GM12892 (cell line): ENCODE measurements at regions not wholly inside any gene's neighbourhood (a gene's known extent, or its start where the extent isn't known, plus 50 kb on each side); places are given as distances from the start of the nearest gene placed in this dataset.

Source experiments
- POLR2A ChIP-seq: IDR thresholded peaks from 2 replicates; pipeline ENCODE4 v1.6.1; 2011; ENCODE audit warnings: low read depth, low read length, control low read depth
- POLR2AphosphoS5 ChIP-seq: IDR thresholded peaks from 2 replicates; pipeline ENCODE4 v1.6.1; 2011; ENCODE audit warnings: low read depth, low read length, control low read depth
- TAF1 ChIP-seq: IDR thresholded peaks from 2 replicates; pipeline ENCODE4 v1.6.1; 2011; ENCODE audit warnings: low read depth, mild to moderate bottlenecking, control low read depth, low read length, borderline replicate concordance

DNA sequence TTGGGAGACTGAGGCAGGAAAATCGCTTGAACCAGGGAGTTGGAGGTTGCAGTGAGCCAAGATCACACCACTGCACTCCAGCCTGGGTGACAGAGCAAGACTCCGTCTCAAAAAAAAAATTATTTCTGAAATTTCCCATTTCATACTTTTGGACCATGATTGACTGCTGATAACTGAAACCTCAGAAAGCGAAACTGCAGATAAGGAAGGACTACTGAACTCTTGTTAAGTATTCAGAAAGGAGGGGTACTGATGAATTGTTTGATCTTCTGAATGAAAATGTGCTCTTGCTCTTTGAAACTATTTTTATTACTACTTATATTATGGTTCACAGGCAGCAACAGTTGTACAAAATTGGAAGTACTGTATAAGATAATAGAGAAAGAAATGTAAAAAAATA is 69.0 kb downstream of the HDGFL1 start:
- no peak for TF ChIP-seq POLR2A
- no peak for TF ChIP-seq POLR2AphosphoS5
- no peak for TF ChIP-seq TAF1
